ENCODE measurements at regions not wholly inside any gene's neighbourhood (a gene's known extent, or its start where the extent isn't known, plus 50 kb on each side); places are given as distances from the start of the nearest gene placed in this dataset.
"Not testable (repeated sequence)": the region's sequence is repeated elsewhere in the genome, so short reads cannot be mapped to it uniquely, and the experiment has no call there.

DNA sequence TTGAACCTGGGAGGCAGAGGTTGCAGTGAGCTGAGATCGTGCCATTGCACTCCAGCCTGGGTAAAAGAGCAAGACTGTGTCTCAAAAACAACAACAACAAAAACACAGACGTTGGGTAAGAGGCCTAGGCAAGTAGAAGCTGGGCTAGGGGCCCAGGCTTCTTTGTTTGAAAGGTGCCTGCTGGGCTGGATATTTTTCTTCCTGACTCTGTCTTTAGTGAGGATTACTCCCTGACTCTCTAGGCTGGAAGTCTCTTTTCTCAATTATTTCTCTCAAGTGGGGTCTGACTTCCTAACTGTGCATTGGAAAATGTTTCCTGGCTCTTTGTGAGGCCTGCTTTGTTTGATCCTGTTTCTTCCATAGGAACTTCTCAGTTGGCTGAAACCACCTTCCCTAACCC, 76.5 kb upstream of the DTNBP1 start:
- H3K27me3 ChIP-seq (ENCODE audit: control insufficient read depth in 1 of 2, insufficient read depth in 2 of 2, low read length in 2 of 2), result no peaks in the 10 kb centered on the region
- H3K27ac ChIP-seq (ENCODE audit: low read depth, low read length), result no peak overlapping the region
- peaks cover 0 to 10% of the 10 kb centered on the region in 2 donors for H3K4me1 ChIP-seq (ENCODE audit: control insufficient read depth in 1 of 2, insufficient read depth in 2 of 2, low read length in 2 of 2)
- H3K4me3 ChIP-seq (ENCODE audit: low read depth in 1 of 2, low read length in 2 of 2), result no peak overlapping the region
- H3K36me3 ChIP-seq (ENCODE audit: control insufficient read depth in 1 of 2, insufficient read depth in 2 of 2, low read length in 2 of 2), result no peaks in the 10 kb centered on the region
- H3K9me3 ChIP-seq (ENCODE audit: control insufficient read depth in 1 of 2, low read length in 2 of 2), result no peaks in the 10 kb centered on the region
- H3K9ac ChIP-seq (ENCODE audit: low read depth in 1 of 2, low read length in 2 of 2), result no peak overlapping the region

- not testable (repeated sequence) for H3K9me3 ChIP-seq (ENCODE audit: control insufficient read depth in 1 of 2, low read length in 2 of 2); H3K27ac ChIP-seq (ENCODE audit: low read depth, low read length); H3K27me3 ChIP-seq (ENCODE audit: control insufficient read depth in 1 of 2, insufficient read depth in 2 of 2, low read length in 2 of 2); H3K9ac ChIP-seq (ENCODE audit: low read depth in 1 of 2, low read length in 2 of 2); H3K4me1 ChIP-seq (ENCODE audit: control insufficient read depth in 1 of 2, insufficient read depth in 2 of 2, low read length in 2 of 2); H3K4me3 ChIP-seq (ENCODE audit: low read depth in 1 of 2, low read length in 2 of 2); H3K36me3 ChIP-seq (ENCODE audit: control insufficient read depth in 1 of 2, insufficient read depth in 2 of 2, low read length in 2 of 2)
Observed at GRCh38 chr6:15738195-15738594, 75.4 kb upstream of the DTNBP1 start.

- Histone ChIP-seq H3K27ac (ENCODE audit: low read depth, low read length) (no peak overlapping the region), H3K9me3 (ENCODE audit: control insufficient read depth in 1 of 2, low read length in 2 of 2) (no peaks in the 10 kb centered on the region), H3K27me3 (ENCODE audit: control insufficient read depth in 1 of 2, insufficient read depth in 2 of 2, low read length in 2 of 2) (peaks cover 0 to 5% of the 10 kb centered on the region in 2 donors), H3K36me3 (ENCODE audit: control insufficient read depth in 1 of 2, insufficient read depth in 2 of 2, low read length in 2 of 2) (no peaks in the 10 kb centered on the region), H3K9ac (ENCODE audit: low read depth in 1 of 2, low read length in 2 of 2) (no peak overlapping the region), H3K4me1 (ENCODE audit: control insufficient read depth in 1 of 2, insufficient read depth in 2 of 2, low read length in 2 of 2) (peaks cover 0 to 10% of the 10 kb centered on the region in 2 donors), H3K4me3 (ENCODE audit: low read depth in 1 of 2, low read length in 2 of 2) (no peak overlapping the region)
Observed at GRCh38 chr6:15736297-15736696, 73.5 kb upstream of the DTNBP1 start.

- Histone ChIP-seq H3K36me3 (ENCODE audit: control insufficient read depth in 1 of 2, insufficient read depth in 2 of 2, low read length in 2 of 2) (no peaks in the 10 kb centered on the region), H3K4me3 (ENCODE audit: low read depth in 1 of 2, low read length in 2 of 2) (no peak overlapping the region), H3K9ac (ENCODE audit: low read depth in 1 of 2, low read length in 2 of 2) (no peak overlapping the region), H3K4me1 (ENCODE audit: control insufficient read depth in 1 of 2, insufficient read depth in 2 of 2, low read length in 2 of 2) (peaks cover 0 to 10% of the 10 kb centered on the region in 2 donors), H3K27ac (ENCODE audit: low read depth, low read length) (no peak overlapping the region), H3K27me3 (ENCODE audit: control insufficient read depth in 1 of 2, insufficient read depth in 2 of 2, low read length in 2 of 2) (peaks cover 0 to 5% of the 10 kb centered on the region in 2 donors), H3K9me3 (ENCODE audit: control insufficient read depth in 1 of 2, low read length in 2 of 2) (no peaks in the 10 kb centered on the region)
Observed at GRCh38 chr6:15735567-15736265, 72.9 kb upstream of the DTNBP1 start.

- no peaks in the 10 kb centered on the region for H3K9me3 ChIP-seq (ENCODE audit: control insufficient read depth in 1 of 2, low read length in 2 of 2)
- H3K27ac ChIP-seq (ENCODE audit: low read depth, low read length), result no peak overlapping the region
- no peaks in the 10 kb centered on the region for H3K36me3 ChIP-seq (ENCODE audit: control insufficient read depth in 1 of 2, insufficient read depth in 2 of 2, low read length in 2 of 2)
- peaks cover 0 to 9% of the 10 kb centered on the region in 2 donors for H3K27me3 ChIP-seq (ENCODE audit: control insufficient read depth in 1 of 2, insufficient read depth in 2 of 2, low read length in 2 of 2)
- no peak overlapping the region for H3K9ac ChIP-seq (ENCODE audit: low read depth in 1 of 2, low read length in 2 of 2)
- no peak overlapping the region for H3K4me3 ChIP-seq (ENCODE audit: low read depth in 1 of 2, low read length in 2 of 2)
- peaks cover 0 to 10% of the 10 kb centered on the region in 2 donors for H3K4me1 ChIP-seq (ENCODE audit: control insufficient read depth in 1 of 2, insufficient read depth in 2 of 2, low read length in 2 of 2)
Observed at GRCh38 chr6:15734118-15734897, 71.5 kb upstream of the DTNBP1 start.

- Histone ChIP-seq H3K36me3 (ENCODE audit: control insufficient read depth in 1 of 2, insufficient read depth in 2 of 2, low read length in 2 of 2) (no peaks in the 10 kb centered on the region), H3K4me1 (ENCODE audit: control insufficient read depth in 1 of 2, insufficient read depth in 2 of 2, low read length in 2 of 2) (peaks cover 0 to 8% of the 10 kb centered on the region in 2 donors), H3K27me3 (ENCODE audit: control insufficient read depth in 1 of 2, insufficient read depth in 2 of 2, low read length in 2 of 2) (peaks cover 0 to 9% of the 10 kb centered on the region in 2 donors), H3K9ac (ENCODE audit: low read depth in 1 of 2, low read length in 2 of 2) (no peak overlapping the region), H3K9me3 (ENCODE audit: control insufficient read depth in 1 of 2, low read length in 2 of 2) (no peaks in the 10 kb centered on the region), H3K27ac (ENCODE audit: low read depth, low read length) (no peak overlapping the region), H3K4me3 (ENCODE audit: low read depth in 1 of 2, low read length in 2 of 2) (no peak overlapping the region)
Observed at GRCh38 chr6:15730922-15731321, 68.1 kb upstream of the DTNBP1 start.

DNA sequence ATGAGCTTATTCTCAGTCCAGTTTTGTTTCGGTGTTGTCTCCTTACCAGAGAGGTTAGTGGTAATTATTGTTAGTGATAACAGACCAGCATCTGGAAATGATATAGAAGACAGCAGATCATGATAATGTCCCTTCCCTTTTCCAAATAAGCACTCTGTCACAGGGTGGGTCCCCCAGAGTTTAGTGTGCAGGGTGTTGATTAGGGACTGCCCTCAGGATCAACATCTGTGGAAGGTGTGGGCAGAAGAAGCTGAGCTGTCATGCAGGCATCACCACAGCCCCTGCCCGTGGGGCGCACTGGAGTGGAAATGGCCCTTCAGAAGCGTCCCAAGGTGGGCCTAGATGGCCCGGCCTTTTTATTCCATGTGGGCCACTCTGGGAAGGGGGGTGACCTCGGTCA, 67.6 kb upstream of the DTNBP1 start:
- H3K27ac ChIP-seq (ENCODE audit: low read depth, low read length), result no peak overlapping the region
- peaks cover 0 to 9% of the 10 kb centered on the region in 2 donors for H3K27me3 ChIP-seq (ENCODE audit: control insufficient read depth in 1 of 2, insufficient read depth in 2 of 2, low read length in 2 of 2)
- H3K4me1 ChIP-seq (ENCODE audit: control insufficient read depth in 1 of 2, insufficient read depth in 2 of 2, low read length in 2 of 2), result peaks cover 0 to 3% of the 10 kb centered on the region in 2 donors
- H3K9me3 ChIP-seq (ENCODE audit: control insufficient read depth in 1 of 2, low read length in 2 of 2), result no peaks in the 10 kb centered on the region
- no peak overlapping the region for H3K9ac ChIP-seq (ENCODE audit: low read depth in 1 of 2, low read length in 2 of 2)
- H3K4me3 ChIP-seq (ENCODE audit: low read depth in 1 of 2, low read length in 2 of 2), result no peak overlapping the region
- no peaks in the 10 kb centered on the region for H3K36me3 ChIP-seq (ENCODE audit: control insufficient read depth in 1 of 2, insufficient read depth in 2 of 2, low read length in 2 of 2)

- Histone ChIP-seq H3K9ac (ENCODE audit: low read depth in 1 of 2, low read length in 2 of 2) (no peak overlapping the region), H3K27ac (ENCODE audit: low read depth, low read length) (no peak overlapping the region), H3K27me3 (ENCODE audit: control insufficient read depth in 1 of 2, insufficient read depth in 2 of 2, low read length in 2 of 2) (no peaks in the 10 kb centered on the region), H3K4me1 (ENCODE audit: control insufficient read depth in 1 of 2, insufficient read depth in 2 of 2, low read length in 2 of 2) (no peaks in the 10 kb centered on the region), H3K4me3 (ENCODE audit: low read depth in 1 of 2, low read length in 2 of 2) (no peak overlapping the region), H3K36me3 (ENCODE audit: control insufficient read depth in 1 of 2, insufficient read depth in 2 of 2, low read length in 2 of 2) (no peaks in the 10 kb centered on the region), H3K9me3 (ENCODE audit: control insufficient read depth in 1 of 2, low read length in 2 of 2) (no peaks in the 10 kb centered on the region)
Observed at GRCh38 chr6:15722731-15723130, 59.9 kb upstream of the DTNBP1 start.

- Histone ChIP-seq H3K27ac (ENCODE audit: low read depth, low read length) (no peak overlapping the region), H3K9me3 (ENCODE audit: control insufficient read depth in 1 of 2, low read length in 2 of 2) (peaks cover 0 to 7% of the 10 kb centered on the region in 2 donors), H3K36me3 (ENCODE audit: control insufficient read depth in 1 of 2, insufficient read depth in 2 of 2, low read length in 2 of 2) (no peaks in the 10 kb centered on the region), H3K4me1 (ENCODE audit: control insufficient read depth in 1 of 2, insufficient read depth in 2 of 2, low read length in 2 of 2) (no peaks in the 10 kb centered on the region), H3K4me3 (ENCODE audit: low read depth in 1 of 2, low read length in 2 of 2) (no peak overlapping the region), H3K27me3 (ENCODE audit: control insufficient read depth in 1 of 2, insufficient read depth in 2 of 2, low read length in 2 of 2) (no peaks in the 10 kb centered on the region), H3K9ac (ENCODE audit: low read depth in 1 of 2, low read length in 2 of 2) (no peak overlapping the region)
Observed at GRCh38 chr6:15716889-15717288, 54.1 kb upstream of the DTNBP1 start.

DNA sequence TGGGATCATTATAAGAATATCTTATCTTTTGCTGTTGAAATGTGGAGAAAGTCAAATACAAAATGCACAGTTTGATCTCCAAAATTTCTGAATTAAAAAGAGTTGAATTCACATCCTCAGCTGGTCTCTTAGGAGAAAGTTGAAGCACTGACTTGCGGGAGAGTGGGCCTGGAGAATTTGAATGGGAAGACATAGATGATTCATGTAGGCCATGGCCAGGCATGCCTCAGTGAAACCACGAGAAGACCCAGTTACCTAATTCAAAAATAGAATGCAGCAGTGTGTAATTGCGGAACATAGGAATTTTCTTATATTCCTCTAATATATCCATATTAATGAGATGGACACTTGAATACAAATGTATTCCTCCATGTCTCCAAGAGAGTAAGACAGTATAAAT, 53.0 kb upstream of the DTNBP1 start:
- Histone ChIP-seq H3K27me3 (ENCODE audit: control insufficient read depth in 1 of 2, insufficient read depth in 2 of 2, low read length in 2 of 2) (no peaks in the 10 kb centered on the region), H3K4me3 (ENCODE audit: low read depth in 1 of 2, low read length in 2 of 2) (no peak overlapping the region), H3K36me3 (ENCODE audit: control insufficient read depth in 1 of 2, insufficient read depth in 2 of 2, low read length in 2 of 2) (no peaks in the 10 kb centered on the region), H3K27ac (ENCODE audit: low read depth, low read length) (no peak overlapping the region), H3K9ac (ENCODE audit: low read depth in 1 of 2, low read length in 2 of 2) (no peak overlapping the region), H3K4me1 (ENCODE audit: control insufficient read depth in 1 of 2, insufficient read depth in 2 of 2, low read length in 2 of 2) (no peaks in the 10 kb centered on the region), H3K9me3 (ENCODE audit: control insufficient read depth in 1 of 2, low read length in 2 of 2) (peaks cover 0 to 7% of the 10 kb centered on the region in 2 donors)

Data from duodenal mucosa (tissue), 2 donors.